K562 (cell line): ENCODE measurements at regions not wholly inside any gene's neighbourhood (a gene's known extent, or its start where the extent isn't known, plus 50 kb on each side); places are given as distances from the start of the nearest gene placed in this dataset.

Experiments
- ATAC-seq: fragments of 200-7000 bp; cut with Tn5 transposase; 3 replicates; pipeline ENCODE4 v1.9.1; 2020; ENCODE audit warnings: moderate library complexity
- BruUV-seq: library from RNA; stranded (reverse); fragments of 400-500 nt; replicated peaks from 2 replicates; lab custom pipeline; 2021; lab: Mats Ljungman, UMichigan
- CTCF ChIA-PET: fragments of 300-600 bp; formaldehyde crosslinking; extraction: SDS; loops from one replicate; lab custom pipeline; 2021; ENCODE audit warnings: low intra/inter-chr PET ratio; lab: Yijun Ruan, JAX
- POLR2A ChIA-PET: fragments of 300-600, 350-650 bp; sonication (Branson Sonifier 250); formaldehyde crosslinking; extraction: SDS; loops from one replicate; lab custom pipeline; 2021; ENCODE audit warnings: antibody characterized with exemption, inconsistent platforms; lab: Yijun Ruan, JAX
- DNase-seq, 4 experiments: peaks; one replicate each; pipeline versions ENCODE4 v3.0.0 to v3.0.0-alpha.2; 2011 to 2018; ENCODE audit warnings: low spot score in 3 of 4, mixed read lengths in 3 of 4; ENCODE audit errors: extremely low read depth in 1 of 4
- FAIRE-seq: peaks from 2 replicates; lab custom pipeline; 2011; peaks lifted over from hg19 to GRCh38; lab: Jason Lieb, UNC
- H2AFZ ChIP-seq: 2 replicates; pipeline ENCODE4 v1.6.0; 2011; ENCODE audit warnings: low read depth, low read length, control low read depth, inconsistent platforms
- H3K27ac ChIP-seq: fragments of 200-600 bp; 3 replicates; pipeline ENCODE4 v1.8.0; 2011; ENCODE audit warnings: low read depth, mild to moderate bottlenecking, control low read depth, inconsistent platforms, low read length, moderate library complexity, mixed read lengths; ENCODE audit errors: extremely low read depth
- H3K27me3 ChIP-seq, 2 experiments: fragments of 300-600 bp in 1 of 2; 2 replicates in 1 of 2; 3 replicates in 1 of 2; pipeline versions ENCODE4 v1.6.0 to v1.8.0; 2011; ENCODE audit warnings: inconsistent platforms in 2 of 2, low read length in 2 of 2, mild to moderate bottlenecking in 1 of 2, mixed read lengths in 1 of 2, moderate library complexity in 1 of 2; ENCODE audit not compliant: control insufficient read depth in 2 of 2, insufficient read depth in 2 of 2
- H3K36me3 ChIP-seq: fragments of 300-600 bp; 3 replicates; pipeline ENCODE4 v1.8.0; 2011; ENCODE audit warnings: mild to moderate bottlenecking, low read length, inconsistent platforms; ENCODE audit not compliant: control insufficient read depth, insufficient read depth
- H3K4me1 ChIP-seq, 2 experiments: fragments of 200-600 bp in 1 of 2; replicated peaks in 1 of 2; 2 replicates in 1 of 2; 3 replicates in 1 of 2; pipeline versions ENCODE4 v1.5.1 to v1.8.0; 2011; ENCODE audit warnings: inconsistent platforms in 2 of 2, low read length in 2 of 2, mild to moderate bottlenecking in 1 of 2, mixed read lengths in 1 of 2, moderate library complexity in 1 of 2; ENCODE audit not compliant: control insufficient read depth in 2 of 2, insufficient read depth in 2 of 2
- H3K4me2 ChIP-seq: 2 replicates; pipeline ENCODE4 v1.6.1; 2011; ENCODE audit warnings: low read length, control low read depth, inconsistent platforms, mixed read lengths; ENCODE audit not compliant: insufficient read depth
- H3K4me3 ChIP-seq: fragments of 200-600 bp; sonication (generic), shearing (Covaris generic); 2 replicates; pipeline ENCODE4 v1.5.1; 2016; ENCODE audit warnings: control low read depth, inconsistent platforms
- H3K79me2 ChIP-seq: fragments of 200-600 bp; 3 replicates; pipeline ENCODE4 v1.8.0; 2011; ENCODE audit warnings: low read length, inconsistent platforms; ENCODE audit not compliant: control insufficient read depth, insufficient read depth
- H3K9ac ChIP-seq, 2 experiments: 2 replicates each; pipeline versions ENCODE4 v1.6.0 to v1.6.1; 2011; ENCODE audit warnings: low read depth in 2 of 2, low read length in 2 of 2, control low read depth in 1 of 2, inconsistent platforms in 1 of 2, mild to moderate bottlenecking in 1 of 2, mixed read lengths in 1 of 2; ENCODE audit not compliant: insufficient read depth in 1 of 2
- H3K9me1 ChIP-seq: one replicate; pipeline ENCODE4 v1.6.0; 2011; ENCODE audit warnings: inconsistent platforms, mild to moderate bottlenecking, low read length, moderate library complexity; ENCODE audit not compliant: control insufficient read depth, insufficient read depth
- H3K9me3 ChIP-seq: replicated peaks from 2 replicates; pipeline ENCODE4 v1.5.1; 2011; ENCODE audit warnings: low read depth, low read length, inconsistent platforms; ENCODE audit not compliant: control insufficient read depth, insufficient read depth
- H4K20me1 ChIP-seq: replicated peaks from 2 replicates; pipeline ENCODE4 v1.6.1; 2011; ENCODE audit warnings: low read length, inconsistent platforms, mixed read lengths; ENCODE audit not compliant: control insufficient read depth, insufficient read depth
- CAMTA2 ChIP-seq: fragments of 250-450 bp; sonication (Bioruptor Pico); conservative IDR thresholded peaks from 2 replicates; pipeline ENCODE4 v1.5.1; 2022
- CC2D1A ChIP-seq: fragments of 450-650 bp; IDR thresholded peaks from 2 replicates; pipeline ENCODE4 v1.6.1; 2017; ENCODE audit warnings: mild to moderate bottlenecking
- EP400 ChIP-seq: fragments of 450-650 bp; IDR thresholded peaks from 2 replicates; pipeline ENCODE4 v1.6.1; 2017; ENCODE audit warnings: antibody characterized with exemption, mild to moderate bottlenecking, moderate library complexity
- ERF ChIP-seq: fragments of 450-650 bp; formaldehyde crosslinking; IDR thresholded peaks from 2 replicates; pipeline ENCODE4 v1.4.0; 2020; ENCODE audit warnings: mild to moderate bottlenecking, mixed read lengths
- JUN ChIP-seq, 2 experiments: sonication (generic) in 1 of 2; formaldehyde crosslinking in 1 of 2; IDR thresholded peaks; 2 replicates each; pipeline versions ENCODE4 v1.6.1 to v1.8.0; 2012 to 2022; ENCODE audit warnings: borderline replicate concordance in 2 of 2, mild to moderate bottlenecking in 2 of 2, improper control_type of control experiment in 1 of 2, low read depth in 1 of 2, low read length in 1 of 2, missing genetic modification reagents in 1 of 2
- KLF13 ChIP-seq: fragments of 450-650 bp; IDR thresholded peaks from 2 replicates; pipeline ENCODE4 v1.6.1; 2016; ENCODE audit warnings: missing genetic modification characterization, low read depth, mild to moderate bottlenecking, missing compliant biosample characterization, moderate library complexity, borderline replicate concordance
- NUFIP1 ChIP-seq: fragments of 450-650 bp; IDR thresholded peaks from 2 replicates; pipeline ENCODE4 v1.6.1; 2018; ENCODE audit not compliant: partially characterized antibody
- SMARCC2 ChIP-seq: fragments of 450-650 bp; IDR thresholded peaks from 2 replicates; pipeline ENCODE4 v1.6.1; 2017; ENCODE audit warnings: antibody characterized with exemption, moderate library complexity, mild to moderate bottlenecking, low read depth
- TRIM28 ChIP-seq: fragments of 450-650 bp; IDR thresholded peaks from 2 replicates; pipeline ENCODE4 v1.6.1; 2017
- ZC3H8 ChIP-seq: fragments of 450-650 bp; IDR thresholded peaks from 2 replicates; pipeline ENCODE4 v1.6.1; 2017
- ZNF23 ChIP-seq: fragments of 250-450 bp; sonication (Bioruptor Pico); IDR thresholded peaks from 2 replicates; pipeline ENCODE4 v1.4.0; 2020; ENCODE audit warnings: mild to moderate bottlenecking
- ZNF431 ChIP-seq: sonication (generic); formaldehyde crosslinking; IDR thresholded peaks from 2 replicates; pipeline ENCODE4 v1.8.0; 2022; ENCODE audit warnings: mild to moderate bottlenecking, missing genetic modification reagents
- WGBS: fragments of 100-300 bp; shearing (Covaris generic); methylation state at CpG from one replicate; pipeline ENCODE4 v1.1.6; 2016; ENCODE audit warnings: low coverage, mixed read lengths; ENCODE audit not compliant: insufficient coverage; ENCODE audit errors: missing lambda C conversion rate; 5-methylcytosine and 5-hydroxymethylcytosine counted together
- in situ Hi-C: fragments of 300-500 bp; cut with MboI; formaldehyde crosslinking; loops from 4 replicates; pipeline ENCODE4 v1.15.0; 2018; ENCODE audit warnings: inconsistent platforms, mixed read lengths
- intact Hi-C: fragments of 100-400 bp; cut with micrococcal nuclease; formaldehyde crosslinking; loops from 2 replicates; pipeline ENCODE4 v1.14.2; 2022

- TF ChIP-seq KLF13 (tag) = no peak
These were observed 252.0 kb downstream of the HIVEP2 start (continued) for GRCh38 chr6:142692942-142693341.

- Histone ChIP-seq H3K27ac (no peak overlapping the region), H3K4me1 (no peaks in the 10 kb centered on the region), H3K36me3 (no peaks in the 10 kb centered on the region), H3K79me2 (no peaks in the 10 kb centered on the region), H4K20me1 (no peaks in the 10 kb centered on the region), H2AFZ (no peak overlapping the region), H3K27me3 (peaks cover 0 to 16% of the 10 kb centered on the region in 2 experiments; a peak in 3 of 5 replicates), H3K9me1 (no peaks in the 10 kb centered on the region), H3K4me3 (no peak overlapping the region), H3K9me3 (no peaks in the 10 kb centered on the region)
- no peak for ATAC-seq
- WGBS = 0% methylated on average over 4 of the region's 4 CpGs
- FAIRE-seq = no peak
- POLR2A ChIA-PET = interaction anchor here (0.6 to 0.8 kb wide), 2 partner anchors 12 to 740 kb away, joined by 3 read pairs; no protein-coding TSS in a partner anchor
- no peak for DNase-seq
- CTCF ChIA-PET = interaction anchor here (0.6 to 1.9 kb wide), 5 partner anchors 334 to 736 kb away, joined by 3 to 16 read pairs (median 4); no protein-coding TSS in a partner anchor
- in situ Hi-C loops = loop anchor here (25.0 kb wide), 1 partner anchor 594 kb away; no protein-coding TSS in a partner anchor
- no peak for TF ChIP-seq TRIM28
- no peak for TF ChIP-seq ZC3H8
- TF ChIP-seq SMARCC2 = no peak
- no peak for TF ChIP-seq NUFIP1
- no peak for TF ChIP-seq ZNF23 (CRISPR knock-in tag)
- no peak for TF ChIP-seq CC2D1A
- no peak for TF ChIP-seq ERF (CRISPR knock-in tag)
- no peak for TF ChIP-seq ZNF431
- TF ChIP-seq JUN (IDR thresholded peaks at IDR 0.05; ENCODE audit: borderline replicate concordance, low read depth, low read length) = no peak
- TF ChIP-seq JUN (CRISPR knock-in tag; IDR thresholded peaks at IDR 0.05; ENCODE audit: borderline replicate concordance) = no peak
- TF ChIP-seq CAMTA2 = no peak
- no peak for TF ChIP-seq EP400
- TF ChIP-seq, all 486 proteins: peak for 0
- Histone ChIP-seq H3K4me2 (no peak overlapping the region), H3K9ac (no peak overlapping the region)
- intact Hi-C loops = loop anchor here (1.0 to 2.0 kb wide), 6 partner anchors 130 to 734 kb away; no protein-coding TSS in a partner anchor
- no TSS peak for BruUV-seq
These were observed 251.5 kb downstream of the HIVEP2 start for GRCh38 chr6:142693441-142693840.
